ENCODE measurements at regions not wholly inside any gene's neighbourhood (a gene's known extent, or its start where the extent isn't known, plus 50 kb on each side); places are given as distances from the start of the nearest gene placed in this dataset.

DNA sequence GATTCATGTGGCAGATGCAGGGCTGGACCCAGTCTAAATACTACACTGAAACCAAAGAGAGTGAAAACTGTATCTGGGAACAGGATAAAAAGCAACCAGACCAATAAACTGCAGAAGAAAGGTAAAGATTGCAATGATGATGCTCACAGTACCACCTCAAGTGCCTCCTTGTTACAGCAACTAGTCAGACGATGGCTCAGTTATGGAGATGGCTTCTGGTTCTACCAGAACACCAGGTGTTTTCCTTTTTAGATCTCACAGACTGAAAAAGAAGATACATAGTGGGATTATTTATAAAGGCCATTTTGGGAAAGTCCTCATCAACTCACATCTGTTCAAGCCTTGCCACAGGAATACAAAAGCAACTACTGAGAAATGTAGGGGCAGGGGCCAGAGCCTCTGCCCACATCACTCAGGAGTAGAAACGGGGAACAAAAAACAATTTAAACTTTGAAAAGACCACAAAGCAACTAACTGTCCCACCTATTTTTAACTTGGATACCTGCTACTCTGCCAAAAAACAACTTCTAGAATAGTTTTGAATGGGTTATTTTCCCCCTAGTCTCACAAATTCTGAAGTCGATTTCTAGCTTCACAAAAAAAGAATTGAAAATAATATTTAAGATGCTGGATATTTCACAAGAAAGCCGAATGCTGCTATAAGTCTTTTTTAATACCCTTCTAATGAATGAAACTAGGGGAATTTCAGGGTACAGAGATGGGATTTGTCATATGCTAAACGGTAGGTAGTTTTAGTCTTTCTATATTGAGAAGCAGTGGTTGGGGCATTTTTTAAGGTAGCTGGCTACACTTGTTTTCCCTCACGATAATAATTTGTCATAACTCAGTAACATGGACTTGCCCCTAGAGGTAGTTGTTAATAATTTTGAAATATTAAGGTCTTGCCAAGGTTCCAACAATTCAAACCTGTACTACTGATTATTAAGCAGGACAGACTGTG lies 197.2 kb upstream of the TMPO start:
- TF ChIP-seq, protein P1, sequence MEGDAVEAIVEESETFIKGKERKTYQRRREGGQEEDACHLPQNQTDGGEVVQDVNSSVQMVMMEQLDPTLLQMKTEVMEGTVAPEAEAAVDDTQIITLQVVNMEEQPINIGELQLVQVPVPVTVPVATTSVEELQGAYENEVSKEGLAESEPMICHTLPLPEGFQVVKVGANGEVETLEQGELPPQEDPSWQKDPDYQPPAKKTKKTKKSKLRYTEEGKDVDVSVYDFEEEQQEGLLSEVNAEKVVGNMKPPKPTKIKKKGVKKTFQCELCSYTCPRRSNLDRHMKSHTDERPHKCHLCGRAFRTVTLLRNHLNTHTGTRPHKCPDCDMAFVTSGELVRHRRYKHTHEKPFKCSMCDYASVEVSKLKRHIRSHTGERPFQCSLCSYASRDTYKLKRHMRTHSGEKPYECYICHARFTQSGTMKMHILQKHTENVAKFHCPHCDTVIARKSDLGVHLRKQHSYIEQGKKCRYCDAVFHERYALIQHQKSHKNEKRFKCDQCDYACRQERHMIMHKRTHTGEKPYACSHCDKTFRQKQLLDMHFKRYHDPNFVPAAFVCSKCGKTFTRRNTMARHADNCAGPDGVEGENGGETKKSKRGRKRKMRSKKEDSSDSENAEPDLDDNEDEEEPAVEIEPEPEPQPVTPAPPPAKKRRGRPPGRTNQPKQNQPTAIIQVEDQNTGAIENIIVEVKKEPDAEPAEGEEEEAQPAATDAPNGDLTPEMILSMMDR (IDR thresholded peaks at IDR 0.05) = no peak
- no peak for TF ChIP-seq EP300 (IDR thresholded peaks at IDR 0.05)

Measured in tibial nerve (tissue), 4 donors.